ENCODE measurements at regions not wholly inside any gene's neighbourhood (a gene's known extent, or its start where the extent isn't known, plus 50 kb on each side); places are given as distances from the start of the nearest gene placed in this dataset.

- Histone ChIP-seq H3K36me3 (no peaks in the 10 kb centered on the region), H3K9me3 (no peaks in the 10 kb centered on the region), H3K27me3 (no peaks in the 10 kb centered on the region), H3K4me3 (no peak overlapping the region), H3K4me1 (no peaks in the 10 kb centered on the region), H3K27ac (no peak overlapping the region)
- DNase-seq, result no peak
- 79 to 89% methylated on average over 3 of the region's 3 CpGs for WGBS, 2 donors
- intact Hi-C loops (cut with DNase I), result no loop called here
- TF ChIP-seq POLR2AphosphoS5 (IDR thresholded peaks at IDR 0.05) (no peak), EP300 (IDR thresholded peaks at IDR 0.05) (no peak), POLR2A (IDR thresholded peaks at IDR 0.05) (no peak)
- TF ChIP-seq, protein P1, sequence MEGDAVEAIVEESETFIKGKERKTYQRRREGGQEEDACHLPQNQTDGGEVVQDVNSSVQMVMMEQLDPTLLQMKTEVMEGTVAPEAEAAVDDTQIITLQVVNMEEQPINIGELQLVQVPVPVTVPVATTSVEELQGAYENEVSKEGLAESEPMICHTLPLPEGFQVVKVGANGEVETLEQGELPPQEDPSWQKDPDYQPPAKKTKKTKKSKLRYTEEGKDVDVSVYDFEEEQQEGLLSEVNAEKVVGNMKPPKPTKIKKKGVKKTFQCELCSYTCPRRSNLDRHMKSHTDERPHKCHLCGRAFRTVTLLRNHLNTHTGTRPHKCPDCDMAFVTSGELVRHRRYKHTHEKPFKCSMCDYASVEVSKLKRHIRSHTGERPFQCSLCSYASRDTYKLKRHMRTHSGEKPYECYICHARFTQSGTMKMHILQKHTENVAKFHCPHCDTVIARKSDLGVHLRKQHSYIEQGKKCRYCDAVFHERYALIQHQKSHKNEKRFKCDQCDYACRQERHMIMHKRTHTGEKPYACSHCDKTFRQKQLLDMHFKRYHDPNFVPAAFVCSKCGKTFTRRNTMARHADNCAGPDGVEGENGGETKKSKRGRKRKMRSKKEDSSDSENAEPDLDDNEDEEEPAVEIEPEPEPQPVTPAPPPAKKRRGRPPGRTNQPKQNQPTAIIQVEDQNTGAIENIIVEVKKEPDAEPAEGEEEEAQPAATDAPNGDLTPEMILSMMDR (IDR thresholded peaks at IDR 0.05), result no peak
These were observed 1483.0 kb downstream of the CDH8 start for GRCh38 chr16:60553090-60553757.

GRCh38 chr16:60541535-60541934 lies 1494.7 kb downstream of the CDH8 start:
- DNase-seq, result no peak
- no peaks in the 10 kb centered on the region for H3K36me3 ChIP-seq
- H3K9me3 ChIP-seq, result no peaks in the 10 kb centered on the region
- no peak overlapping the region for H3K27ac ChIP-seq
- WGBS, 2 donors, result 68 to 76% methylated on average over 1 of the region's 1 CpG
- no peaks in the 10 kb centered on the region for H3K27me3 ChIP-seq
- TF ChIP-seq EP300 (IDR thresholded peaks at IDR 0.05), result no peak
- intact Hi-C loops (cut with DNase I), result no loop called here
- no peak overlapping the region for H3K4me3 ChIP-seq
- H3K4me1 ChIP-seq, result no peaks in the 10 kb centered on the region

- no peak for TF ChIP-seq EP300 (IDR thresholded peaks at IDR 0.05)
- no peak for TF ChIP-seq POLR2AphosphoS5 (IDR thresholded peaks at IDR 0.05)
- no peak for TF ChIP-seq POLR2A (IDR thresholded peaks at IDR 0.05)
- TF ChIP-seq, protein P1 (IDR thresholded peaks at IDR 0.05), result no peak
- Histone ChIP-seq H3K4me1 (no peaks in the 10 kb centered on the region), H3K9me3 (no peaks in the 10 kb centered on the region), H3K4me3 (no peak overlapping the region), H3K27ac (no peak overlapping the region), H3K36me3 (no peaks in the 10 kb centered on the region), H3K27me3 (no peaks in the 10 kb centered on the region)
- WGBS, 2 donors, result 90 to 93% methylated on average over 3 of the region's 3 CpGs
- intact Hi-C loops (cut with DNase I), result no loop called here
- no peak for DNase-seq
These were observed 1525.3 kb downstream of the CDH8 start for GRCh38 chr16:60510941-60511340.

DNA sequence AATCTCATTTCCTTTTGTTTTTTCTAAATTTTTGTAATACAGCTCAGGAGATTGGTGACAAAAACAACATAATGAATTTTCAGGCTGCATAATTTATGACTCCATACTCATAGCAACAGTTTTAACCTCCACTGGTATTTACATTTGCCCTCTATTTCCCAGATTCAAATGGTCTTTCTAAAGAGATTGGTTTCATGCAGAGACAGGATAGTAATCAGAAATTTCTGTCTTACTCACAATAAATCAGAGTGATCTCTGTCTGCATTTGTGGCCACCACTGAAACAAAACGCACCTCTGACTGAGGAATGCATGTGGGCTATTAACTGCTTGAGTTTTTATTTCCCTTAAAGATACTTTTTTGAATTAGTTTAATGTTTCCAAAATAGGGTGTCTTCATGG lies 1526.0 kb downstream of the CDH8 start:
- intact Hi-C loops (cut with DNase I), result no loop called here
- 69 to 70% methylated on average over 1 of the region's 1 CpG for WGBS, 2 donors

DNA sequence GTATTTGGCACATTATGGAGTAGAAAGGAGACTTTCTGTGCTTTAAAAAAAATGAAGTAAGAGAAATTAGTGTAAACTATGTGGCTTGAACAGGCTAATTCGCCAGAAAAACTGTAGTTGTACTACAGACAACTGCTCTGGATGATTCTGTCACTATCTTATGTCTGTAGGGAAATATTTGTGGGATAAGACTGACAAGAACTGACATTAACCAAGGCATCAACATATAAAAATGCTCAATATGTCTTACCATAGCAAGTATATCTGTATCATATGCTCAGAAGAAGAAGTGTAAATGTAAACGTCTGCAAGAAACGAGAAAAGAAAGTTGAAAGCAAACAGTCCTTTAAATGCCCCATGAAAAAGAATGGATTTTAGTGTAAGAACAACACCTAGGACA lies 1545.0 kb downstream of the CDH8 start:
- 55 to 61% methylated on average over 3 of the region's 3 CpGs for WGBS, 2 donors
- H3K36me3 ChIP-seq, result no peaks in the 10 kb centered on the region
- no peaks in the 10 kb centered on the region for H3K27me3 ChIP-seq
- intact Hi-C loops (cut with DNase I), result no loop called here
- DNase-seq, result no peak
- no peaks in the 10 kb centered on the region for H3K4me1 ChIP-seq
- no peak overlapping the region for H3K27ac ChIP-seq
- TF ChIP-seq POLR2AphosphoS5 (IDR thresholded peaks at IDR 0.05) (no peak), POLR2A (IDR thresholded peaks at IDR 0.05) (no peak), EP300 (IDR thresholded peaks at IDR 0.05) (no peak)
- TF ChIP-seq, protein P1 (IDR thresholded peaks at IDR 0.05), result no peak
- H3K9me3 ChIP-seq, result no peaks in the 10 kb centered on the region
- no peak overlapping the region for H3K4me3 ChIP-seq

More for the DNA sequence above, 1526.0 kb downstream of the CDH8 start:
- Histone ChIP-seq H3K4me1 (no peaks in the 10 kb centered on the region), H3K36me3 (no peaks in the 10 kb centered on the region), H3K27ac (no peak overlapping the region), H3K9me3 (no peaks in the 10 kb centered on the region), H3K4me3 (no peak overlapping the region), H3K27me3 (no peaks in the 10 kb centered on the region)
- no peak for DNase-seq
- TF ChIP-seq, protein P1 (IDR thresholded peaks at IDR 0.05), result no peak
- no peak for TF ChIP-seq POLR2AphosphoS5 (IDR thresholded peaks at IDR 0.05)
- no peak for TF ChIP-seq POLR2A (IDR thresholded peaks at IDR 0.05)
- TF ChIP-seq EP300 (IDR thresholded peaks at IDR 0.05), result no peak
